K562 (cell line): ENCODE measurements at regions not wholly inside any gene's neighbourhood (a gene's known extent, or its start where the extent isn't known, plus 50 kb on each side); places are given as distances from the start of the nearest gene placed in this dataset.

ENCODE experiments used
- NR3C1 ChIP-seq: sonication (generic); formaldehyde crosslinking; IDR thresholded peaks from 2 replicates; pipeline ENCODE4 v1.8.1; 2022; ENCODE audit warnings: missing genetic modification reagents
- SETDB1 ChIP-seq: IDR thresholded peaks from one replicate; pipeline ENCODE4 v1.6.1; 2012; ENCODE audit warnings: low read length, control low read depth, inconsistent platforms
- ZNF217 ChIP-seq: sonication (generic); formaldehyde crosslinking; IDR thresholded peaks from 2 replicates; pipeline ENCODE4 v1.8.0; 2022; ENCODE audit warnings: mild to moderate bottlenecking, missing genetic modification reagents
- ZNF316 ChIP-seq: fragments of 450-650 bp; IDR thresholded peaks from 2 replicates; pipeline ENCODE4 v1.6.1; 2016
- ZNF384 ChIP-seq: IDR thresholded peaks from 2 replicates; pipeline ENCODE4 v1.6.1; 2012; ENCODE audit warnings: low read depth, low read length, improper control_type of control experiment
- TF ChIP-seq, protein P1 (sequence below): fragments of 450-650 bp; IDR thresholded peaks from 2 replicates; pipeline ENCODE4 v1.6.1; 2016; ENCODE audit warnings: mild to moderate bottlenecking, moderate library complexity
- TF ChIP-seq, protein P2 (sequence below): fragments of 250-450 bp; sonication (Bioruptor Pico); IDR thresholded peaks from 2 replicates; pipeline ENCODE4 v1.4.0; 2020; ENCODE audit warnings: mild to moderate bottlenecking, moderate library complexity

DNA sequence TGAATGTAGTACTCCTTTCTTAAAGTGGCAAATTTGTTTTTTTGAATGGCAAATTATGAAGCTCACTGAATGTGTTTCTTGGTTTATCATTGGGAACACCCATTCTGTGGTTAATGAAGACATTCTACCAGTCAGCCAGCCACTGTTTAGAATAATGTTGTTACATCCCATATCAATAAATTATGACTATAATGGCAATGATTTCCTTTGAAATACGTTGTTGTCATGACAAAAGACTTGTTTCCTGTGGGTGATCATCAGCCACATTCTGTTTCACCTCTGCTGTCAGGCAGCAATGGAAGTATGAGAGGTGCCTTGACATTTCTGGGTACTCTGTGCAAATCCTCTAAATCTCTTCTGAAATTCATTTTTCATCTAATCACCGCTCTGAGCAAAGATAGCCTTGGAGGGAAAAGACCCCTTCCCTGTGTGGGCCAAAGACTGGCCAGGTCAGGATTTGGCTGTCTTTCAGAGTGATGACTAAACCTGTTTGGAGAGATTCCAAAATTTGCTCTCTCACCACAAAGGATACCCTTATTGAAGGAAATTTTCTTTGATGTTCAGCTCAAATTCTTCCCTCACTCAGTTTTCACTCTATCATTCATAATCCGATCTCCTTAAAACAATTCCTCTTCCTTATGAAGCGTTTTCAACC, 869.2 kb downstream of the BCL11A start (continued):
- TF ChIP-seq, protein P1, sequence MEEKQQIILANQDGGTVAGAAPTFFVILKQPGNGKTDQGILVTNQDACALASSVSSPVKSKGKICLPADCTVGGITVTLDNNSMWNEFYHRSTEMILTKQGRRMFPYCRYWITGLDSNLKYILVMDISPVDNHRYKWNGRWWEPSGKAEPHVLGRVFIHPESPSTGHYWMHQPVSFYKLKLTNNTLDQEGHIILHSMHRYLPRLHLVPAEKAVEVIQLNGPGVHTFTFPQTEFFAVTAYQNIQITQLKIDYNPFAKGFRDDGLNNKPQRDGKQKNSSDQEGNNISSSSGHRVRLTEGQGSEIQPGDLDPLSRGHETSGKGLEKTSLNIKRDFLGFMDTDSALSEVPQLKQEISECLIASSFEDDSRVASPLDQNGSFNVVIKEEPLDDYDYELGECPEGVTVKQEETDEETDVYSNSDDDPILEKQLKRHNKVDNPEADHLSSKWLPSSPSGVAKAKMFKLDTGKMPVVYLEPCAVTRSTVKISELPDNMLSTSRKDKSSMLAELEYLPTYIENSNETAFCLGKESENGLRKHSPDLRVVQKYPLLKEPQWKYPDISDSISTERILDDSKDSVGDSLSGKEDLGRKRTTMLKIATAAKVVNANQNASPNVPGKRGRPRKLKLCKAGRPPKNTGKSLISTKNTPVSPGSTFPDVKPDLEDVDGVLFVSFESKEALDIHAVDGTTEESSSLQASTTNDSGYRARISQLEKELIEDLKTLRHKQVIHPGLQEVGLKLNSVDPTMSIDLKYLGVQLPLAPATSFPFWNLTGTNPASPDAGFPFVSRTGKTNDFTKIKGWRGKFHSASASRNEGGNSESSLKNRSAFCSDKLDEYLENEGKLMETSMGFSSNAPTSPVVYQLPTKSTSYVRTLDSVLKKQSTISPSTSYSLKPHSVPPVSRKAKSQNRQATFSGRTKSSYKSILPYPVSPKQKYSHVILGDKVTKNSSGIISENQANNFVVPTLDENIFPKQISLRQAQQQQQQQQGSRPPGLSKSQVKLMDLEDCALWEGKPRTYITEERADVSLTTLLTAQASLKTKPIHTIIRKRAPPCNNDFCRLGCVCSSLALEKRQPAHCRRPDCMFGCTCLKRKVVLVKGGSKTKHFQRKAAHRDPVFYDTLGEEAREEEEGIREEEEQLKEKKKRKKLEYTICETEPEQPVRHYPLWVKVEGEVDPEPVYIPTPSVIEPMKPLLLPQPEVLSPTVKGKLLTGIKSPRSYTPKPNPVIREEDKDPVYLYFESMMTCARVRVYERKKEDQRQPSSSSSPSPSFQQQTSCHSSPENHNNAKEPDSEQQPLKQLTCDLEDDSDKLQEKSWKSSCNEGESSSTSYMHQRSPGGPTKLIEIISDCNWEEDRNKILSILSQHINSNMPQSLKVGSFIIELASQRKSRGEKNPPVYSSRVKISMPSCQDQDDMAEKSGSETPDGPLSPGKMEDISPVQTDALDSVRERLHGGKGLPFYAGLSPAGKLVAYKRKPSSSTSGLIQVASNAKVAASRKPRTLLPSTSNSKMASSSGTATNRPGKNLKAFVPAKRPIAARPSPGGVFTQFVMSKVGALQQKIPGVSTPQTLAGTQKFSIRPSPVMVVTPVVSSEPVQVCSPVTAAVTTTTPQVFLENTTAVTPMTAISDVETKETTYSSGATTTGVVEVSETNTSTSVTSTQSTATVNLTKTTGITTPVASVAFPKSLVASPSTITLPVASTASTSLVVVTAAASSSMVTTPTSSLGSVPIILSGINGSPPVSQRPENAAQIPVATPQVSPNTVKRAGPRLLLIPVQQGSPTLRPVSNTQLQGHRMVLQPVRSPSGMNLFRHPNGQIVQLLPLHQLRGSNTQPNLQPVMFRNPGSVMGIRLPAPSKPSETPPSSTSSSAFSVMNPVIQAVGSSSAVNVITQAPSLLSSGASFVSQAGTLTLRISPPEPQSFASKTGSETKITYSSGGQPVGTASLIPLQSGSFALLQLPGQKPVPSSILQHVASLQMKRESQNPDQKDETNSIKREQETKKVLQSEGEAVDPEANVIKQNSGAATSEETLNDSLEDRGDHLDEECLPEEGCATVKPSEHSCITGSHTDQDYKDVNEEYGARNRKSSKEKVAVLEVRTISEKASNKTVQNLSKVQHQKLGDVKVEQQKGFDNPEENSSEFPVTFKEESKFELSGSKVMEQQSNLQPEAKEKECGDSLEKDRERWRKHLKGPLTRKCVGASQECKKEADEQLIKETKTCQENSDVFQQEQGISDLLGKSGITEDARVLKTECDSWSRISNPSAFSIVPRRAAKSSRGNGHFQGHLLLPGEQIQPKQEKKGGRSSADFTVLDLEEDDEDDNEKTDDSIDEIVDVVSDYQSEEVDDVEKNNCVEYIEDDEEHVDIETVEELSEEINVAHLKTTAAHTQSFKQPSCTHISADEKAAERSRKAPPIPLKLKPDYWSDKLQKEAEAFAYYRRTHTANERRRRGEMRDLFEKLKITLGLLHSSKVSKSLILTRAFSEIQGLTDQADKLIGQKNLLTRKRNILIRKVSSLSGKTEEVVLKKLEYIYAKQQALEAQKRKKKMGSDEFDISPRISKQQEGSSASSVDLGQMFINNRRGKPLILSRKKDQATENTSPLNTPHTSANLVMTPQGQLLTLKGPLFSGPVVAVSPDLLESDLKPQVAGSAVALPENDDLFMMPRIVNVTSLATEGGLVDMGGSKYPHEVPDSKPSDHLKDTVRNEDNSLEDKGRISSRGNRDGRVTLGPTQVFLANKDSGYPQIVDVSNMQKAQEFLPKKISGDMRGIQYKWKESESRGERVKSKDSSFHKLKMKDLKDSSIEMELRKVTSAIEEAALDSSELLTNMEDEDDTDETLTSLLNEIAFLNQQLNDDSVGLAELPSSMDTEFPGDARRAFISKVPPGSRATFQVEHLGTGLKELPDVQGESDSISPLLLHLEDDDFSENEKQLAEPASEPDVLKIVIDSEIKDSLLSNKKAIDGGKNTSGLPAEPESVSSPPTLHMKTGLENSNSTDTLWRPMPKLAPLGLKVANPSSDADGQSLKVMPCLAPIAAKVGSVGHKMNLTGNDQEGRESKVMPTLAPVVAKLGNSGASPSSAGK, result no peak
- TF ChIP-seq ZNF384 (no peak), ZNF316 (no peak), NR3C1 (CRISPR knock-in tag) (no peak), SETDB1 (no peak), ZNF217 (CRISPR knock-in tag) (no peak)
- TF ChIP-seq, protein P2, sequence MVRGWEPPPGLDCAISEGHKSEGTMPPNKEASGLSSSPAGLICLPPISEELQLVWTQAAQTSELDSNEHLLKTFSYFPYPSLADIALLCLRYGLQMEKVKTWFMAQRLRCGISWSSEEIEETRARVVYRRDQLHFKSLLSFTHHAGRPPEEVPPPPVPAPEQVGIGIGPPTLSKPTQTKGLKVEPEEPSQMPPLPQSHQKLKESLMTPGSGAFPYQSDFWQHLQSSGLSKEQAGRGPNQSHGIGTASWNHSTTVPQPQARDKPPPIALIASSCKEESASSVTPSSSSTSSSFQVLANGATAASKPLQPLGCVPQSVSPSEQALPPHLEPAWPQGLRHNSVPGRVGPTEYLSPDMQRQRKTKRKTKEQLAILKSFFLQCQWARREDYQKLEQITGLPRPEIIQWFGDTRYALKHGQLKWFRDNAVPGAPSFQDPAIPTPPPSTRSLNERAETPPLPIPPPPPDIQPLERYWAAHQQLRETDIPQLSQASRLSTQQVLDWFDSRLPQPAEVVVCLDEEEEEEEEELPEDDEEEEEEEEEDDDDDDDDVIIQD (CRISPR knock-in tag), result no peak
